ENCODE measurements at regions not wholly inside any gene's neighbourhood (a gene's known extent, or its start where the extent isn't known, plus 50 kb on each side); places are given as distances from the start of the nearest gene placed in this dataset.

DNA sequence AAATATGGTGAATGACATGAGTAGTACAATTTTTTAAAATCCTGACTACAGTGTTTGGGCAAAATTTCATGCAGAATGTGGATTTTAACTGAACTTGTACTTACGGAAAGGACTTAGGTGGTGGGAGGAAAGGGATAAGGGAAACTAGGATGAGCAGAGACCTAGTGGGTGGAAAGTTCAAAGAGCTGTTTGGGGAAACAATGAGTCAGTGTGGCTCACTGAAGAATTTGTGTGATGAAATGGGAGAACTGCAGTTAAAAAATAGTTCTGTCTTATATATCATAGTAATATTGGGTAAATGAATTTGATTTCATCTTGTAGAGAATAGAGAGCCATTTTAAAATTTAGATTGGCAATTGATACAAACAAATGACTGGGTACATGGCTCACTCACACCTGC lies 220.1 kb upstream of the CTAGE1 start:
- in situ Hi-C loops (cut with MboI) = no loop called here
- no peaks in the 10 kb centered on the region for H4K20me1 ChIP-seq (ENCODE audit: control insufficient read depth, insufficient read depth)
- H3K4me3 ChIP-seq = no peak overlapping the region
- ChIA-PET SMC1A (ENCODE audit: uncharacterized antibody, unreplicated experiment) (no interaction called here), CTCF (no interaction called here), POLR2A (no interaction called here), RAD21 (ENCODE audit: unreplicated experiment) (no interaction called here)
- no TSS peak for BruUV-seq (replicated peaks)
- H3K4me2 ChIP-seq (ENCODE audit: control insufficient read depth, insufficient read depth) = no peak overlapping the region
- no peaks in the 10 kb centered on the region for H3K79me2 ChIP-seq (ENCODE audit: control insufficient read depth, insufficient read depth, low read length)
- intact Hi-C loops (cut with micrococcal nuclease; ENCODE audit: unreplicated experiment) = no loop called here
- H3K9me3 ChIP-seq (replicated peaks; ENCODE audit: control insufficient read depth, insufficient read depth, low read length) = no peaks in the 10 kb centered on the region
- H3K27me3 ChIP-seq (replicated peaks in 1 of 2; ENCODE audit: control insufficient read depth in 2 of 2, insufficient read depth in 2 of 2, low read length in 1 of 2) = no peaks in the 10 kb centered on the region
- no peak for FAIRE-seq
- TF ChIP-seq RAD51 (IDR thresholded peaks at IDR 0.05) (no peak), ZSCAN29 (IDR thresholded peaks at IDR 0.05) (no peak), EGR1 (IDR thresholded peaks at IDR 0.05; ENCODE audit: borderline replicate concordance in 1 of 2, low read depth in 2 of 2, low read length in 2 of 2) (no peak), POLR2AphosphoS2 (IDR thresholded peaks at IDR 0.05; ENCODE audit: low read depth, low read length) (no peak)
- TF ChIP-seq, protein P1, sequence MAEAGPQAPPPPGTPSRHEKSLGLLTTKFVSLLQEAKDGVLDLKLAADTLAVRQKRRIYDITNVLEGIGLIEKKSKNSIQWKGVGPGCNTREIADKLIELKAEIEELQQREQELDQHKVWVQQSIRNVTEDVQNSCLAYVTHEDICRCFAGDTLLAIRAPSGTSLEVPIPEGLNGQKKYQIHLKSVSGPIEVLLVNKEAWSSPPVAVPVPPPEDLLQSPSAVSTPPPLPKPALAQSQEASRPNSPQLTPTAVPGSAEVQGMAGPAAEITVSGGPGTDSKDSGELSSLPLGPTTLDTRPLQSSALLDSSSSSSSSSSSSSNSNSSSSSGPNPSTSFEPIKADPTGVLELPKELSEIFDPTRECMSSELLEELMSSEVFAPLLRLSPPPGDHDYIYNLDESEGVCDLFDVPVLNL (IDR thresholded peaks at IDR 0.05; ENCODE audit: low read depth, low read length) = no peak
- TF ChIP-seq, protein P2, sequence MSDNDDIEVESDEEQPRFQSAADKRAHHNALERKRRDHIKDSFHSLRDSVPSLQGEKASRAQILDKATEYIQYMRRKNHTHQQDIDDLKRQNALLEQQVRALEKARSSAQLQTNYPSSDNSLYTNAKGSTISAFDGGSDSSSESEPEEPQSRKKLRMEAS (IDR thresholded peaks at IDR 0.05; ENCODE audit: low read depth, low read length) = no peak
- no peaks in the 10 kb centered on the region for H3K4me1 ChIP-seq (ENCODE audit: control insufficient read depth, insufficient read depth, low read length)
- no peak overlapping the region for H3K27ac ChIP-seq (ENCODE audit: control insufficient read depth, insufficient read depth)
- no peak for ATAC-seq
- no peak overlapping the region for H2AFZ ChIP-seq (ENCODE audit: control insufficient read depth, low read depth, low read length)
- no peak for DNase-seq (ENCODE audit: low read depth, low spot score)
- 94% methylated on average over 1 of the region's 1 CpG for WGBS (ENCODE audit: insufficient coverage, insufficient replicate concordance, low lambda C conversion rate, missing lambda C conversion rate)
- H3K9ac ChIP-seq (ENCODE audit: control insufficient read depth, insufficient read depth, low read length) = no peak overlapping the region
- H3K36me3 ChIP-seq (ENCODE audit: control insufficient read depth in 2 of 2, insufficient read depth in 2 of 2, low read length in 1 of 2) = no peaks in the 10 kb centered on the region

DNA sequence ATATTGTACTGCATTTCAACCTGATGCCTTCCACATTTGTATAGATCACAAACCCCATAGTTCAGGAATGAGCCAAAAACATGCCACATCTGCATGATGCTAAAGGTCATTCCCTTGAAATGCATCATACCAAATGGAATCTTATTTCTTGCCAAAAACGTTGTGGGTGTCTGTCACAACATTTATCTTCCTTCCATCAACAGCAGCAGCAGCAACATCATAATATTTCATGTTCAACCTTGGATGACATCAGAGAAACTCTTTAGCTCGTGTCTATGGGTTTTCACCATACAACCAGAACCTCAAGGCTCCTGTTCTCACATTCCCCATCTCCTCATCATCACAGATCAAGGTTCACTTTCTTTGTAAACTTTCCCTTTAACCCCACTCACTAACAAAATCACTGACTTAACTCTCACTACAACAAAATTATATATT lies 221.3 kb upstream of the CTAGE1 start:
- TF ChIP-seq ZNF622 (IDR thresholded peaks at IDR 0.05) = no peak
- WGBS (ENCODE audit: insufficient coverage, insufficient replicate concordance, low lambda C conversion rate, missing lambda C conversion rate) = 0% methylated on average over 2 of the region's 2 CpGs
- no peak overlapping the region for H2AFZ ChIP-seq (ENCODE audit: control insufficient read depth, low read depth, low read length)
- no peaks in the 10 kb centered on the region for H3K27me3 ChIP-seq (replicated peaks in 1 of 2; ENCODE audit: control insufficient read depth in 2 of 2, insufficient read depth in 2 of 2, low read length in 1 of 2)
- ATAC-seq (no peak), DNase-seq (ENCODE audit: low read depth, low spot score) (no peak), FAIRE-seq (no peak)
- no peaks in the 10 kb centered on the region for H3K4me1 ChIP-seq (ENCODE audit: control insufficient read depth, insufficient read depth, low read length)
- no peaks in the 10 kb centered on the region for H4K20me1 ChIP-seq (ENCODE audit: control insufficient read depth, insufficient read depth)
- no TSS peak for BruUV-seq (replicated peaks)
- SMC1A ChIA-PET (ENCODE audit: uncharacterized antibody, unreplicated experiment) = no interaction called here
- H3K79me2 ChIP-seq (ENCODE audit: control insufficient read depth, insufficient read depth, low read length) = no peaks in the 10 kb centered on the region
- no peak overlapping the region for H3K4me2 ChIP-seq (ENCODE audit: control insufficient read depth, insufficient read depth)
- in situ Hi-C loops (cut with MboI) (no loop called here), intact Hi-C loops (cut with micrococcal nuclease; ENCODE audit: unreplicated experiment) (no loop called here)
- H3K9ac ChIP-seq (ENCODE audit: control insufficient read depth, insufficient read depth, low read length) = no peak overlapping the region
- POLR2A ChIA-PET = no interaction called here
- no peaks in the 10 kb centered on the region for H3K36me3 ChIP-seq (ENCODE audit: control insufficient read depth in 2 of 2, insufficient read depth in 2 of 2, low read length in 1 of 2)
- RAD21 ChIA-PET (ENCODE audit: unreplicated experiment) = no interaction called here
- H3K27ac ChIP-seq (ENCODE audit: control insufficient read depth, insufficient read depth) = no peak overlapping the region
- no peaks in the 10 kb centered on the region for H3K9me3 ChIP-seq (replicated peaks; ENCODE audit: control insufficient read depth, insufficient read depth, low read length)
- CTCF ChIA-PET = no interaction called here
- no peak overlapping the region for H3K4me3 ChIP-seq

Data from GM12878 (cell line).